CD4-positive, alpha-beta T cell treated with Interleukin-1 beta for 1 hour (primary cell): ENCODE measurements at regions not wholly inside any gene's neighbourhood (a gene's known extent, or its start where the extent isn't known, plus 50 kb on each side); places are given as distances from the start of the nearest gene placed in this dataset.

Experiments
- DNase-seq, 2 donors: peaks; one replicate each; pipeline ENCODE4 v3.0.0-alpha.2; 2020 to 2022

- no peak for DNase-seq
These were observed 77.6 kb downstream of the RIPK4 start for GRCh38 chr21:41689289-41689583.

GRCh38 chr21:41687633-41688032, 79.2 kb downstream of the RIPK4 start:
- no peak for DNase-seq

DNA sequence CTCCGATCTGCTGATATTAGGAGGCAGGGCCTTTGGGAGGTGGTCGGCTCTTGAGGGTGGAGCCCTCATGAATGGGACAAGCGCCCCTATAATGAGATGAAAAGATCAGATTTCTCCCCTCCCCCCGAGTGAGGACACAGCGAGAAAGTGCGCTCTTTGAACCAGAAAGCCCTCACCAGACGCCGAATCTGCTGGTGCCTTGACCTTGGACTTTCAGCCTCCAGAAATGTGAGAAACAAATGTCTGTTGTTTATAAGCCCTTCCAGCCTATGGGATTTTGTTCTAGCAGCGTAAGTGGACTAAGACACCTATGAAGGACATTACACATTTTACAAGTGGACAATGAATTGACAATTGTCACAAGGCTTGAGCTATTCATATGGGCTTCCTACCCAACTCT, 80.2 kb downstream of the RIPK4 start:
- DNase-seq, result no peak

DNA sequence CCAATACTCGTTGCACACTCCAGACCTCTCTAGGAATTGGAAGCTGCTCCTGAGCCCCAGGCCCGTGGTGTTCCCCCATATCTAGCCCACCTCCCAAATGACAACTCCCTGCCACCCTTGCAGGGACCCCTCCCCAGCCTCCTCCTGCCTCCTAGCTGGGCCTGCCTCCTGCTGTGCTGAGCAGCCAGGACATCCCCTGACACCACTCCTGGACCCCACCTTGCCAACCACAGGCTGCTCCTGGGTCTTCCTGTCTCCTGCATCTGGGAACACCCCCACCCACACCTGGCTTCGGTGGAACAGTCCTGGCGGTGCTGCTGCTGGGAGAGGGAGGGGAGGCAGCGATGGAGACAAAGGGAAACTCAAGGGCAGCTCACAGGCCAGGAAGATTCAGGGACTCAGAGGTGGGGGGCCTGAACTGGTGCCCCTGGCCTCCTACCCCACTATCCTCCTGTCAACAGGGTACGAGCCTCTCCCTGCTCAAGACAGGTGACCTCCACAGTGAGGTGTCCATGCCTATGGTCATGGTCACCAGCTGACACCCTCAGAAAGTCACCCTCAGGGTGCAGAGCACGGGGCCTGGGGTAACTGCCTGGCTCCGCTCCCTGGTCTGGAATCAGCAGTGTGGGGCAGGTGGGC, 81.2 kb downstream of the RIPK4 start:
- no peak for DNase-seq

DNA sequence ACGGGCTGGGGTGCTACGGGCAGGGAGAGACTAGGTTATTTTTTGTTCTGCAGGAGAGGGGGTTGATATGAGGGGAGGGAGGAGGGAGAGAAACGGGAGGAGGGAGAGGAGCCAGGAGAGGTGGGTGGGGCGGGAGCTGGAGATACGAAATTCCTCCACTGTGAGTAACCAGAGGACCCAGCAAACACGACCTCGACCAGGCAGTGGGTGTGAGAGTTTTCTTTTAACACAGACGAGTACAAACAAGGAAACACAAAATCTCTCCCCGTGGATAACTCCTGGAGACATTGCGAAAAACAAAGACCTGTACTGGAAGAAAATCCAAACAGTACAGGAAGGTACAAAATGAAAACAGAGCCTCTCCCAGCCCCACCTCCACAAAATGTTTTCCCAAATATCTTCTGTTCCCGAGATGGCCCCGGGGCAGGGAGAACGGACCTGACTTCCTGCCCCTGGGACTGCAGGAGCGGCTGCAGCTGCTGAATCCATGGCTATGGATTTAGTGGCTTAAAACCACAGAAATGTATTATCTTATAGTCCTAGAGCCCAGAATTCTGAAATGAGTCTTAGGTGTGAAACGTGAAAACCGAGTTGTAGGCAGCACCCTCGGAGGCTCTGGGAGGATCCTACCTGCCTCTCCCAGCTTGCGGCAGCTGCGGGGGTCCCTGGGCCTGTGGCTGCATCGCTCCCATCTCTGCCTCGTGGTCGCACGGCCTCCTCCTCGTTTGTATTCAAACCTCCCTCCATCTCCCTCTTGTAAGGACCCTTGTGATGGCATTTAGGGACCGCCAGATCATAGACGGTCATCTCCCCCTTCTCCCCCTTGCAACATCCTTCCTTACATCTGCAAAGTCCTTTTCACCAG, 82.2 kb downstream of the RIPK4 start:
- no peak for DNase-seq

GRCh38 chr21:41683815-41684214, 83.0 kb downstream of the RIPK4 start:
- no peak for DNase-seq

DNA sequence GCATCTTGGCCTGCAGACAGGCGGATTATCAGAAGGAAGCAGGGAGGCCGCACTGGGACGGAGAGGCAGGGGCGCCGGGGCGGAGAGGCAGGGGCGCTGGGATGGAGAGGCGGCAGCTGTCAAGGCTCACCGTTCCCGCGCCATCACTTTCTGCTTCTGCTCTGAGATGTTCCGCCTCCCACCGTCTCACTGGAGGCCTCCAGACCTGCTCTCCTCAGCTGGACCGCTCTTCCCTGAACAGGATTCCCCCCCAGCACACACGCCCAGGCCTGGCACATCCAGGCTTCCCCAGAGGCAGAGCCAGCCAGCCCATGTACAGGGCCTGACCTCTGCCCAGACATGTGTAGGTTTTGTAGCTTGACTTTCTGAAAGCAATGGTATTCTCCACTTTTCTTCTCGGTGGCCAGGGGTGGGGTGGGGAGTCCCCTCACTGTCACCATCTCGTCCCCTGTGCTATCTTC, 84.1 kb downstream of the RIPK4 start:
- no peak for DNase-seq

DNA sequence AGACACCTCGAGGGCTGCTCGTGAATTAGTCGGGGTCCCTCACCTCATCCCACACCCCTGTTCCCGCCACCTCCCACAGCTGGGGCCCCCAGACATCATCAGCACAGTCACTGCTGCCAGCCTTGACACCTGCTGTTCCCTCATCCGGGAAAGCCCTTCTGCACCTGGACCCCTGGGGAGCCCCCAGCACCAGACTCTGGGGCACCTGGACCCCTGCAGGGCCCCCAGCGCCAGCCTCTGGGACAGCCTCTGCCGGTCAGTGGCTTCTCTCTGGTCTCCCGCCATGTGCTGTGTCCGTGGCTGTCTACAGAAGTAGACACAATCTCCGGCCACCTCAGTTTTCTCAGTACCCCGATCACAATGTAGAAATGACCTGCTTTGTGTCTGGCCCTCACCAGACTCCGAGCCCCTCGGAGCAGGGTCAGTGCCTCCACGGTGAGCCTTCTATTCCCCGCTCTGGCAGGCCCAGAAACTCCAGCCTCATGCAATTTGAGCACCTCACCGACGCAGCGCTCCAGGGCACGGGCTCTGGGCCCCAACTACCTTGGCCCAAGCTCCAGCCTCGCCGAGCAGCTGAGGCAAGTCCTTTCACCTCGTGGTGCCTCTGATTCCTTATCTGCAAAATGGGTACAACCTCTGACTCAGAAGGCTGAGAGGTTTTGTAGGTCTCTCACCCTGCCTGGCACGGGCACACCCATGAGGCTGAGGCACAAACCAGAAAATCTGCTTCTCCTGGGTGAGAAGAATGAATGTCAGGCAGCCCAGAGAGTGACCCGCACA, 84.7 kb downstream of the RIPK4 start:
- DNase-seq, result no peak

DNA sequence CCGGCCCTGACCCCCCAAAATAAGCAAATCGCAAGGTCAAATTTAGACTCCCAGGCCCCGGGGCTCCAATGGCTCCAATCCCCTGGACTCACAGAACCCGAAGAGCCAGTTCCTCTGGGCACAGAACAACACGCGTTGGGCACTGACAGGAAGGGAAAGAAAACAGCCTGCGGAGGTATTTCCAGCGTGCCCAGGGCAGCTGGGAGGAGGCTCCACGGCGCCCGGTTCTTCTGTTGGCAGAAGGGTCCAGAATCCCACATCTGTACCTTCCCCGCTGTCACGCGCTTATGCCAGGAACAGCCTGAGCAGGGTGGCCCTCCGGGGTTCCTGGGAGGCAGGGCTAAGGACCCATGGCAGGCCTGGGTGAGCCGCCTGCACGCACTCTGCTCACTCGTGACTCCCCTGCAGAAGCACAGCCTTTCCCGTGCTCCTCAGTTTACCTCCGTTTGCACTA, 85.5 kb downstream of the RIPK4 start:
- no peak for DNase-seq

DNA sequence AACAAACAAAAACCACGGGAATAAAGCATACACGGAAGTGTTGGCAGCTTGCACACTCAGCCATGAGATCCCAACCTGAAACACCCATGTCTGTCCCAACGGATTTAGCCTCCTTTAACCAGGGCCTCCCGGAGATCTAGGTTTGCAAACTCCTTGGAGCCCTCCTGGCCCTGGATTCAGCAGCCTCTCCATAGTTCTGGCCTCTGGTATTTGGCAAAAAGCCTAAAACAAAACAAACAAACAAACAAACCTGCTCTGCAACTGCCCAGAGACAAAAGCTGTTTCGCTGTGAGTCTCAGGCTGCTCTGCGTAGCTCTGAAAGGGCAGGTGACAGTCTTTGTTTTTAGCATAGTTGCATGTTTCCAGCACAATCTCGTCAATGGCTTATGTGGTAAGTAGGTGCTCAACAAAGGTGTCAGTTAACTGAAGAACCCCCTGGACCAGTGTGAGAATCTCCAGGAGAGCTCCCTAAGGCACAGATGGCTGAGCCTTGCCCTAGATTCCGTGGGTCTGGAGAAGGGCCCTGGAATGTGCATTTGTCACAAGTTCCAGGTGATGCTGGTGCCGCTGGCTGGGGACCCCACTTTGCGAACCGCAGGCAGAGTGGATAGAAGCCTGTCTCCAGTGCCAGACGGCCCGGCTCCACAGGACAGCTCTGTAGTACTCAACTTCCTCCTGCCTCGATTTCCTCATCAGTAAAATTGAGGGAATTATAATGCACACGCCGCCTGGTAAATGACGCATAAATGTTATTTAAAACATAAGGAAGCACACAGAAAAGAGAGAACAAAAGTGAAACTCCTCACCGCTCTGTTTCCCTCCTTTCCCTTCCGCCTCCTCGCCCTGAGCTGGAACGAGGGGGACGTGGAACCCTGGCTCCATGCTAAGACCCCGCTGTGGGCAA, 86.2 kb downstream of the RIPK4 start:
- DNase-seq, result no peak

DNA sequence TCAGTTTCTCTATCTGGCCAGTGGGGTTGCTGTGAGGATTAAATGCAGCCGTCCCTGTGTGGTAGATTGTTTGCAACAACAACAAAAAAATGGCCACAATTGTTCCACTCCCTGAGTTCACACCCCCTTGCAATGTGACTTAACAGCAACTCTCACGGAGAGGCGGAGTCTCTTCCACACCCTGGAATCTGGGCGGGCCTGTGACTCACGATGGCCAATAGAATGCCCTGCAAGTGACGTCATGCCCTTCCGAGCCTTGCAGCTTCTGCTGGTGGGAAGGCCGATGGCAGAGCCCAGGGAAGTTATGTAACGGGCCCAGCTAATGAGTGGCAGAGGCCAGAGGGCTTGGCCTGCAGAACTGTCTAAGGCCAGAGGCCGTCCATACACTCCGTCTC, 87.9 kb downstream of the RIPK4 start:
- peak; percentile 31 to 85 for DNase-seq

GRCh38 chr21:41678016-41678923, 88.6 kb downstream of the RIPK4 start:
- DNase-seq, result no peak

DNA sequence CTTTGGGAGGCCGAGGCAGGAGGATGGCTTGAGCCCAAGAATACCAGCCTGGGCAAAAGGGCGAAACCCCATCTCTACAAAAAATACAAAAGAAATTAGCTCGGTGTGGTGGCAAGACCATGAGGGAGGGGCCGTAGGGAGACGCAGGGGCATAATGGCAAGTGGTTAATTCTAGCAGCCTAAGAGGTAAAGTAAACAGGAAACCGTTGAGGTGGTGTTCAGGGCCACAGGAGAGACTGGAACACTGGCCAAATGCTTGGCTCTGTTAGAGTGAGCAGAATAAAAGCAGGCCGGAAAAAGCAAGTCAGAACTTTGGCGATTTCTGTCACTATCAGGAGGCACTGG, 89.2 kb downstream of the RIPK4 start:
- DNase-seq, result no peak

DNA sequence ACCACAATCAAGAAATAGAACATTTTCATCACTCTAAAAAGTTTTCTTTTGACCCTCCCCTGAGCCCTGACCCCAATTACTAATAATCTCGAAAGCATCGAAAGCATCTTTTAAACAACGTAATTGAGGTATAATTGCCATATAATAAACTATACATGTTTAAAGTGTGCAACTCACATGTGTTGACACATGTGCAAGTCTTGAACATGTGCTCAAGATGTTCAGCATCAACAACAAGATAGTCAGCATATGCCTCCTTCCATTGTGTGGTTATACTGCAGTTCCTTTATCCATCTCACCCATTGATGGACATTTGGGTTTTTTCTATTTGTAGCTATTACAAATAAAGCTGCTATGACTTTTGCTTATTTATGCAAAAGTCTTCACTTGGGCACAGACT, 90.7 kb downstream of the RIPK4 start:
- no peak for DNase-seq

GRCh38 chr21:41675574-41675973, 91.3 kb downstream of the RIPK4 start:
- DNase-seq, result no peak

DNA sequence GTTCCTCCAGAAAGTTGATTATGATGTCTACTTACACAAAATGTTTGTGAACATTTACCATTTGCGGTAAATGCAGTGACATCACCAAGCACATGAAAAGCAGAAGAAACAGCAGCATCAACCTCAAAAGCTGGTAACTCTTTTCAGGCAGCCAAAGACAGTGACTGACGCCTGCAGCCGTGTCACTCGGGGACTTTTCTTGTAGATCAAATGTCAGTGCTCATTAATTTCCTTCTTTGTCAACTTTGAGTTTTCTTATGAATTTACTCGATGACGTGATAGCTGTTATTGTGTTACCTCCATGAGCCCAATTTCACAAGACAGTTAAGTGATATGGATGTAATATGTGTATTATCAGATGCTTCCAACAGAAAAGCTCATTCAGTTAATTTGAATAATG, 92.5 kb downstream of the RIPK4 start:
- DNase-seq, result no peak

DNA sequence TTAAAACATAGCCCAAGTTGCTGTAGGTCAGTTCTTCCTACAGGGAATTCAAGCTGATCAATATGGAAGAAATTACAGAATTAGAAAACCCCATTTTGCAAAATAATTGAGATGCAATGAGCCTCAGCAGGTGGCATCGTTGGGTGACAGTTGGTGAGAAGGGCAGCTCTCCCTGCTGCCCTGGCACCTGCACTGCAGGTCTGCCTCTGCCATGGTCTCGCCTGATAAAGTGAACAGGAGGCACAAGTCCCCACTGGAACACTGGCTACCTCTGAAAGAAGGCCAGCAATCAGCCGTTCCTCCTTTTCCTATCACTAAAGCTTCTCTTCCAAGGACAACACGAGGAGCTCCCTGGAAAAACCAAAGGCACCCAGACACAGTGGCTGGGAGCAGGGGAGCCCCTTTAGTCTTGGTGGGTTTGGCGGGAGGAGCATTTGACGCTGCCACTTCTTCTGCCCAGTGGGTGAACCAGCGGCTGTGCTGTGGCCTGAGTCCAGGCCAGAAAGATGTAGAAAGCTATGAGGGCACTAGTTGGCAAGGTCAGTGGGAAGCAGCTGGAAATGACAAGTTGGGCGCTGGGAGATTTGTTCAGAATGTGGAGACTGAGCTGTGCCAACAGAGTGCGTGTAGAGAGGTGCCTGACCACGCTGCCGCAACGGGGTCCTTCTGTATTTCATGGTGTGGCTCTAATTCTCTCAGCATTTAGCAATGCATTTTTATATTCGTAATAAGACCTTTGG, 93.1 kb downstream of the RIPK4 start:
- DNase-seq, result no peak

- no peak for DNase-seq
These were observed 93.8 kb downstream of the RIPK4 start for GRCh38 chr21:41673071-41673470.

DNA sequence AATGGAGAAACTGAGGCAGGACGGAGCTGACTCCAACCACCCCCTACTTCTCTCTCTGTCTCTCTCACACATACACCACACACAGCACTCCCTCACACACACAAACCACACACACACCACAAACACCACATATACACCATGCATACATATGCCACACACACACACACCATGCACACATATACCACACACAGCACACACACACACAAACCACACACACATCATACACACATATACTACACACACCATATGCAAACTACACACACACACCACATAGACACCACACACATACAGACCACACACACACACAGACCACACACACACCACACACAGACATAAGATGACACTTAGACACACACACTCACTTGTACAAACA, 94.3 kb downstream of the RIPK4 start:
- no peak for DNase-seq

DNA sequence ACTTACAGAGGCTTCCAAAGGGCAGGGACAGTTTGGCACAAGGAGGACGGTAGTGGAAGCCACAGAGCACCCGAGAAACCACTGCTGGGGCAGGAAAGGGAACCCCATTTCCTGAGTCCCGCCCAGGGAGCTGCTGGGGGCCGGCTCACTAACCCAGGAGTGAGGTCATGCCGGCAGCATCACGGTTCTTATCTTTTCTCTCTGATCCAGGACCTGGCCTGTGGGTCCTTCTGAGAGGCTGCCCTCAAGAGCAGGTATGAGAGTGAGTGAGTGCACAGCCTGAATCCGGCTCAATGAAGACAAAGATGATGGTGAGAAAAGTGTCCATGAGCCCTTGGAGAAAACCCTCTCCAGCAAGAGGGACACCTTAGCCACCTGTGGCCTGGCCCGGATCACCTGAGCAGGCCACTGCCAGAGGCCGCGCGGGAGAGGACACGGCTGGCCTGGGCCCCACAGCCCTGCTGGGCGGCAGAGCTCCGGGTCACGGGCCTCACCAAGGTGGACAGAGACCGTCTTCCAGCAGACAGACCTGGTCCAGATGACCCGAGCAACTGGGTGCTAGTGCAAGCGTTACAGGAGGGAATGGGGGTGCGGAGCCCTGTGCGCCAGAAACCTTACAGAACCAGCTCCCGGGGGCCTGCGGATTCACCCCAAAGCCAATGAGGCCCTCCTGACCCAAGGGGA, 94.9 kb downstream of the RIPK4 start:
- peak in 1 of 2 donors; percentile 14 for DNase-seq
